ENCODE measurements at regions not wholly inside any gene's neighbourhood (a gene's known extent, or its start where the extent isn't known, plus 50 kb on each side); places are given as distances from the start of the nearest gene placed in this dataset.
"Not testable (repeated sequence)": the region's sequence is repeated elsewhere in the genome, so short reads cannot be mapped to it uniquely, and the experiment has no call there.

GRCh38 chr17:5753421-5753820 lies 169.1 kb upstream of the NLRP1 start:
- no peak for DNase-seq

- DNase-seq, result no peak
Observed at GRCh38 chr17:5757314-5757907, 173.1 kb upstream of the NLRP1 start.

GRCh38 chr17:5758651-5759050 lies 174.3 kb upstream of the NLRP1 start:
- no peak for DNase-seq

GRCh38 chr17:5759501-5759925 lies 175.2 kb upstream of the NLRP1 start:
- no peak for DNase-seq

GRCh38 chr17:5762191-5762590 lies 177.9 kb upstream of the NLRP1 start:
- no peak for DNase-seq

GRCh38 chr17:5763595-5764306 lies 179.4 kb upstream of the NLRP1 start:
- no peak for DNase-seq

GRCh38 chr17:5769593-5770354 lies 185.5 kb upstream of the NLRP1 start:
- DNase-seq, result no peak

GRCh38 chr17:5770441-5771270 lies 186.3 kb upstream of the NLRP1 start:
- DNase-seq, result no peak

GRCh38 chr17:5771271-5771577 lies 186.9 kb upstream of the NLRP1 start:
- DNase-seq, result not testable (repeated sequence)

- DNase-seq, result not testable (repeated sequence)
Observed at GRCh38 chr17:5772017-5772416, 187.7 kb upstream of the NLRP1 start.

GRCh38 chr17:5772720-5773119 lies 188.4 kb upstream of the NLRP1 start:
- no peak for DNase-seq

GRCh38 chr17:5773816-5774360 lies 189.6 kb upstream of the NLRP1 start:
- DNase-seq, result no peak

- DNase-seq, result no peak
Observed at GRCh38 chr17:5775098-5775497, 190.8 kb upstream of the NLRP1 start.

GRCh38 chr17:5780476-5780875 lies 196.2 kb upstream of the NLRP1 start:
- no peak for DNase-seq

- no peak for DNase-seq
Observed at GRCh38 chr17:5781236-5781927, 197.1 kb upstream of the NLRP1 start.

- DNase-seq, result no peak
Observed at GRCh38 chr17:5783269-5783668, 199.0 kb upstream of the NLRP1 start.

- no peak for DNase-seq
Observed at GRCh38 chr17:5783851-5784250, 199.5 kb upstream of the NLRP1 start.

- DNase-seq, result no peak
Observed at GRCh38 chr17:5784791-5785190, 200.5 kb upstream of the NLRP1 start.

GRCh38 chr17:5785338-5785737 lies 201.0 kb upstream of the NLRP1 start:
- DNase-seq, result no peak

GRCh38 chr17:5785867-5786509 lies 201.7 kb upstream of the NLRP1 start:
- no peak for DNase-seq

GRCh38 chr17:5786510-5786875 lies 202.2 kb upstream of the NLRP1 start:
- DNase-seq, result no peak
